ENCODE measurements at regions not wholly inside any gene's neighbourhood (a gene's known extent, or its start where the extent isn't known, plus 50 kb on each side); places are given as distances from the start of the nearest gene placed in this dataset.

- no peaks in the 10 kb centered on the region for H3K4me1 ChIP-seq (ENCODE audit: control insufficient read depth, insufficient read depth, low read length)
- ATAC-seq (no peak), DNase-seq (ENCODE audit: low read depth, low spot score) (no peak)
- ChIA-PET POLR2A (no interaction called here), CTCF (no interaction called here)
- H3K9me3 ChIP-seq (ENCODE audit: control insufficient read depth, insufficient read depth, low read depth, low read length), result no peaks in the 10 kb centered on the region
- intact Hi-C loops (cut with micrococcal nuclease; ENCODE audit: unreplicated experiment), result no loop called here
- BruUV-seq (replicated peaks), result no TSS peak
- no peaks in the 10 kb centered on the region for H3K36me3 ChIP-seq (ENCODE audit: control insufficient read depth, insufficient read depth, low read length)
- no peaks in the 10 kb centered on the region for H3K27me3 ChIP-seq (ENCODE audit: control insufficient read depth, insufficient read depth, low read length)
- in situ Hi-C loops (cut with HindIII; ENCODE audit: low pct_unique_long_range_greater_than_20kb, low sequenced_read_pairs), result no loop called here
- H3K4me3 ChIP-seq (ENCODE audit: low read depth in 2 of 2, low read length in 2 of 2), result no peak overlapping the region
- TF ChIP-seq POLR2AphosphoS5 (IDR thresholded peaks at IDR 0.05; ENCODE audit: low read depth, low read length), result no peak
- TF ChIP-seq SIN3A (IDR thresholded peaks at IDR 0.05; ENCODE audit: borderline replicate concordance, insufficient read depth, low read depth, low read length), result no peak
- TF ChIP-seq CTCF (IDR thresholded peaks at IDR 0.05), result no peak
- TF ChIP-seq REST (IDR thresholded peaks at IDR 0.05; ENCODE audit: insufficient read depth in 1 of 2, low read depth in 2 of 2, low read length in 1 of 2), result no peak
- TF ChIP-seq TCF7L2 (IDR thresholded peaks at IDR 0.05; ENCODE audit: low read depth, low read length), result no peak
- H3K27ac ChIP-seq (ENCODE audit: low read length), result no peak overlapping the region
Measured at GRCh38 chr6:119587537-119587936, 238.0 kb upstream of the MAN1A1 start.

GRCh38 chr6:119586250-119586882 lies 236.8 kb upstream of the MAN1A1 start:
- DNase-seq (ENCODE audit: low read depth, low spot score) (no peak), ATAC-seq (no peak)
- ChIA-PET CTCF (no interaction called here), POLR2A (no interaction called here)
- Histone ChIP-seq H3K4me1 (ENCODE audit: control insufficient read depth, insufficient read depth, low read length) (no peaks in the 10 kb centered on the region), H3K27ac (ENCODE audit: low read length) (no peak overlapping the region), H3K36me3 (ENCODE audit: control insufficient read depth, insufficient read depth, low read length) (no peaks in the 10 kb centered on the region), H3K4me3 (ENCODE audit: low read depth in 2 of 2, low read length in 2 of 2) (no peak overlapping the region), H3K9me3 (ENCODE audit: control insufficient read depth, insufficient read depth, low read depth, low read length) (no peaks in the 10 kb centered on the region), H3K27me3 (ENCODE audit: control insufficient read depth, insufficient read depth, low read length) (no peaks in the 10 kb centered on the region)
- no peak for TF ChIP-seq REST (IDR thresholded peaks at IDR 0.05; ENCODE audit: insufficient read depth in 1 of 2, low read depth in 2 of 2, low read length in 1 of 2)
- no peak for TF ChIP-seq SIN3A (IDR thresholded peaks at IDR 0.05; ENCODE audit: borderline replicate concordance, insufficient read depth, low read depth, low read length)
- no peak for TF ChIP-seq TCF7L2 (IDR thresholded peaks at IDR 0.05; ENCODE audit: low read depth, low read length)
- no peak for TF ChIP-seq CTCF (IDR thresholded peaks at IDR 0.05)
- TF ChIP-seq POLR2AphosphoS5 (IDR thresholded peaks at IDR 0.05; ENCODE audit: low read depth, low read length), result no peak
- BruUV-seq (replicated peaks), result no TSS peak
- intact Hi-C loops (cut with micrococcal nuclease; ENCODE audit: unreplicated experiment), result no loop called here
- in situ Hi-C loops (cut with HindIII; ENCODE audit: low pct_unique_long_range_greater_than_20kb, low sequenced_read_pairs), result no loop called here
